ENCODE measurements at regions not wholly inside any gene's neighbourhood (a gene's known extent, or its start where the extent isn't known, plus 50 kb on each side); places are given as distances from the start of the nearest gene placed in this dataset.

GRCh38 chr4:170773709-170774273 is 684.0 kb upstream of the AADAT start:
- H3K4me3 ChIP-seq (ENCODE audit: low read depth, low read length), result no peak overlapping the region

GRCh38 chr4:170772429-170772828 is 682.7 kb upstream of the AADAT start:
- no peak for DNase-seq (ENCODE audit: low read depth)

More at GRCh38 chr4:170773709-170774273, 684.0 kb upstream of the AADAT start:
- no peak for FAIRE-seq
- no peak for DNase-seq (ENCODE audit: low read depth)
- no peaks in the 10 kb centered on the region for H3K36me3 ChIP-seq (ENCODE audit: control insufficient read depth, insufficient read depth, low read length)
- no peak for TF ChIP-seq CTCF (IDR thresholded peaks at IDR 0.05; ENCODE audit: insufficient read depth, low read length, severe bottlenecking)
- H3K27me3 ChIP-seq (ENCODE audit: control insufficient read depth, insufficient read depth, low read length), result no peaks in the 10 kb centered on the region

DNA sequence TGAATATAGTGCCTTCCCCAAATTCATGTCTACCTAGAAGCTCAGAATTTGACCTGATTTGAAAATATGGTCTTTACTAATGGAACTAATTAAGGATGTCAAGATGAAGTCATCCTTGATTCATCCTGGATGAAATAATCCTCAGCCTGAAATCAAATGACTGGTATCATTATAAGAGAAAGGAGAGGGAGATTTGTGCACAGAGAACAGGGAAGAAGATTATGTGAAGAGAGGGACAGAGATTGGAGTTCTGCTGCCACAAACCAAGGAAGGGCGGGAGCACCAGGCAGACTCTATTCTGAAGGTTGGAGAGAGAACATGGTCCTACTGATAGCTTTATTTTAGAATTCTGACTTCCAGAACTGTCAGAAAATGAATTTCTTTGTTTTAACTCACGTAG is 680.9 kb upstream of the AADAT start:
- FAIRE-seq, result no peak
- Histone ChIP-seq H3K4me3 (ENCODE audit: low read depth, low read length) (no peak overlapping the region), H3K27me3 (ENCODE audit: control insufficient read depth, insufficient read depth, low read length) (no peaks in the 10 kb centered on the region), H3K36me3 (ENCODE audit: control insufficient read depth, insufficient read depth, low read length) (no peaks in the 10 kb centered on the region)
- no peak for DNase-seq (ENCODE audit: low read depth)
- no peak for TF ChIP-seq CTCF (IDR thresholded peaks at IDR 0.05; ENCODE audit: insufficient read depth, low read length, severe bottlenecking)

More at GRCh38 chr4:170772429-170772828, 682.7 kb upstream of the AADAT start:
- Histone ChIP-seq H3K27me3 (ENCODE audit: control insufficient read depth, insufficient read depth, low read length) (no peaks in the 10 kb centered on the region), H3K36me3 (ENCODE audit: control insufficient read depth, insufficient read depth, low read length) (no peaks in the 10 kb centered on the region), H3K4me3 (ENCODE audit: low read depth, low read length) (no peak overlapping the region)
- TF ChIP-seq CTCF (IDR thresholded peaks at IDR 0.05; ENCODE audit: insufficient read depth, low read length, severe bottlenecking), result no peak
- no peak for FAIRE-seq

DNA sequence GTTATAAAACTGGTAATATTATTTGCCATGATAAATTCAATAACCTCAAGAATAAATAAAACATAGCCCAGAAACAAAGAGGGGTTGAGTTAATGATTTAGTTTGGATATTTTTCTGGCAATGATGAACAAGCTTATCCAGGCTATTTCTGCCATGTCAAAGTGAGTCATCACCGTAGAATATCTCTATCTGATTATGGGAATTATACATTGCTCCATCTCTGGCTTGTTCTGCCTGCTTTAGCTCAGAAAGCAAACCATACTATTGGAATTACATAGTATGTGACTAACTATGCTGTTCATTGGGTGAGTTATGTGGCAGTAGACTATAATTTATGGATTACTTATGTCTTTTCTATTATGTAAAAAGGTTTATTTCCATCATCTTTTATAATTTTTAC is 680.1 kb upstream of the AADAT start:
- no peak for TF ChIP-seq CTCF (IDR thresholded peaks at IDR 0.05; ENCODE audit: insufficient read depth, low read length, severe bottlenecking)
- Histone ChIP-seq H3K36me3 (ENCODE audit: control insufficient read depth, insufficient read depth, low read length) (no peaks in the 10 kb centered on the region), H3K27me3 (ENCODE audit: control insufficient read depth, insufficient read depth, low read length) (no peaks in the 10 kb centered on the region), H3K4me3 (ENCODE audit: low read depth, low read length) (no peak overlapping the region)
- peak; percentile 19 for DNase-seq (ENCODE audit: low read depth)
- no peak for FAIRE-seq

- H3K36me3 ChIP-seq (ENCODE audit: control insufficient read depth, insufficient read depth, low read length), result no peaks in the 10 kb centered on the region
- DNase-seq (ENCODE audit: low read depth) (no peak), FAIRE-seq (no peak)
- H3K27me3 ChIP-seq (ENCODE audit: control insufficient read depth, insufficient read depth, low read length), result no peaks in the 10 kb centered on the region
- H3K4me3 ChIP-seq (ENCODE audit: low read depth, low read length), result no peak overlapping the region
- no peak for TF ChIP-seq CTCF (IDR thresholded peaks at IDR 0.05; ENCODE audit: insufficient read depth, low read length, severe bottlenecking)
These were observed 669.2 kb upstream of the AADAT start for GRCh38 chr4:170758988-170759387.

GRCh38 chr4:170750519-170750918 is 660.8 kb upstream of the AADAT start:
- Histone ChIP-seq H3K4me3 (ENCODE audit: low read depth, low read length) (no peak overlapping the region), H3K36me3 (ENCODE audit: control insufficient read depth, insufficient read depth, low read length) (no peaks in the 10 kb centered on the region), H3K27me3 (ENCODE audit: control insufficient read depth, insufficient read depth, low read length) (no peaks in the 10 kb centered on the region)
- DNase-seq (ENCODE audit: low read depth) (no peak), FAIRE-seq (no peak)
- no peak for TF ChIP-seq CTCF (IDR thresholded peaks at IDR 0.05; ENCODE audit: insufficient read depth, low read length, severe bottlenecking)

All from bronchial epithelial cell (primary cell).